Lower lobe of right lung (tissue), 2 donors: ENCODE measurements at regions not wholly inside any gene's neighbourhood (a gene's known extent, or its start where the extent isn't known, plus 50 kb on each side); places are given as distances from the start of the nearest gene placed in this dataset.

Experiments used
- ATAC-seq, 2 donors: fragments of 200-7000 bp; cut with Tn5 transposase; one replicate each; pipeline ENCODE4 v1.9.1; 2020 to 2022; ENCODE audit warnings: mild to moderate bottlenecking in 2 of 2, moderate library complexity in 2 of 2
- DNase-seq: peaks from one replicate; pipeline ENCODE4 v3.0.0-alpha.2; 2020
- H3K27ac ChIP-seq: fragments of 200-600 bp; one replicate; pipeline ENCODE4 v1.8.0; 2022
- H3K27me3 ChIP-seq: fragments of 200-600 bp; one replicate; pipeline ENCODE4 v1.8.0; 2022; ENCODE audit warnings: low read depth
- H3K36me3 ChIP-seq: fragments of 200-600 bp; one replicate; pipeline ENCODE4 v1.8.0; 2022; ENCODE audit warnings: mild to moderate bottlenecking
- H3K4me1 ChIP-seq: fragments of 200-600 bp; one replicate; pipeline ENCODE4 v1.8.0; 2022
- H3K4me3 ChIP-seq: fragments of 200-600 bp; one replicate; pipeline ENCODE4 v1.8.0; 2022; ENCODE audit warnings: mild to moderate bottlenecking
- H3K9me3 ChIP-seq: fragments of 200-600 bp; one replicate; pipeline ENCODE4 v1.8.0; 2022
- intact Hi-C: fragments of 100-400 bp; cut with DNase I; formaldehyde crosslinking; loops from one replicate; pipeline ENCODE4 v1.11.0; 2022
- TF ChIP-seq, protein P1 (sequence below): fragments of 200-600 bp; IDR thresholded peaks from one replicate; pipeline ENCODE4 v1.8.0; 2022; ENCODE audit warnings: antibody characterized with exemption, mild to moderate bottlenecking
- donor health status: DM: no; HTN: yes; CAD: no; lungs with severe emphysema.

DNA sequence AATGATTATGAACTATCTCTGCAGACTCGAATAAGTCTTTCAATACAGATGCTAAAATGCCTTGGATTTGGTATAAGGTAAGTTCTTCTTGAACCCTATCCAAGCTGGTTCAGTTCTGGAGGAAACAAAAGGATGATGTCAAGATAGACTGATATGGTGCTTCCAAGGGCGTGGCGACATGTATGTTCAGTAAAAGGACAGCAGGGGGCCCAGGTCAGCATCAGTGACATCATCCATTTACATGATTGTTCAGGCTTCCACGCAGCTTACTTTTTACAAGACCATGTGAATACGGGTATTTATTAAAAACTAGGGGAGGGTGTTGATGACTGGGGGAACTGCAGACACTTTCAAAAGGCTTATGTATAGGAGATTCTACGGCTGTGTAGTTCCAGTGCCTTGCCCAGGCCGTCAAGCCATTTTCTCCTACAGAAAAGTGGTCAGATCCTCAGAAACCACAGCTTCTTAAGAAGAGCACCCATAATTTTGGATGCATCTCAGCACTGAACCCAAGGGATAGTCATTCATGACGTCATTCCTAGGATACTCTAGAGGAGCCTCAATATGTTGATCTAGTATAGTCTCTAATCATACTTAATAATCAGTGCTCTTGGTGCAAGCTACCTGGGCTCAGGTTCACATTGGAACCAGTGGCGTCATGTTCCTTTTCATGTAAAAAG, 527.7 kb downstream of the FUT8 start:
- ATAC-seq (no peak), DNase-seq (no peak)
- Histone ChIP-seq H3K9me3 (no peaks in the 10 kb centered on the region), H3K27me3 (no peaks in the 10 kb centered on the region), H3K4me3 (no peak overlapping the region), H3K27ac (no peak overlapping the region), H3K36me3 (no peaks in the 10 kb centered on the region), H3K4me1 (no peaks in the 10 kb centered on the region)
- intact Hi-C loops = no loop called here
- TF ChIP-seq, protein P1, sequence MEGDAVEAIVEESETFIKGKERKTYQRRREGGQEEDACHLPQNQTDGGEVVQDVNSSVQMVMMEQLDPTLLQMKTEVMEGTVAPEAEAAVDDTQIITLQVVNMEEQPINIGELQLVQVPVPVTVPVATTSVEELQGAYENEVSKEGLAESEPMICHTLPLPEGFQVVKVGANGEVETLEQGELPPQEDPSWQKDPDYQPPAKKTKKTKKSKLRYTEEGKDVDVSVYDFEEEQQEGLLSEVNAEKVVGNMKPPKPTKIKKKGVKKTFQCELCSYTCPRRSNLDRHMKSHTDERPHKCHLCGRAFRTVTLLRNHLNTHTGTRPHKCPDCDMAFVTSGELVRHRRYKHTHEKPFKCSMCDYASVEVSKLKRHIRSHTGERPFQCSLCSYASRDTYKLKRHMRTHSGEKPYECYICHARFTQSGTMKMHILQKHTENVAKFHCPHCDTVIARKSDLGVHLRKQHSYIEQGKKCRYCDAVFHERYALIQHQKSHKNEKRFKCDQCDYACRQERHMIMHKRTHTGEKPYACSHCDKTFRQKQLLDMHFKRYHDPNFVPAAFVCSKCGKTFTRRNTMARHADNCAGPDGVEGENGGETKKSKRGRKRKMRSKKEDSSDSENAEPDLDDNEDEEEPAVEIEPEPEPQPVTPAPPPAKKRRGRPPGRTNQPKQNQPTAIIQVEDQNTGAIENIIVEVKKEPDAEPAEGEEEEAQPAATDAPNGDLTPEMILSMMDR = no peak

DNA sequence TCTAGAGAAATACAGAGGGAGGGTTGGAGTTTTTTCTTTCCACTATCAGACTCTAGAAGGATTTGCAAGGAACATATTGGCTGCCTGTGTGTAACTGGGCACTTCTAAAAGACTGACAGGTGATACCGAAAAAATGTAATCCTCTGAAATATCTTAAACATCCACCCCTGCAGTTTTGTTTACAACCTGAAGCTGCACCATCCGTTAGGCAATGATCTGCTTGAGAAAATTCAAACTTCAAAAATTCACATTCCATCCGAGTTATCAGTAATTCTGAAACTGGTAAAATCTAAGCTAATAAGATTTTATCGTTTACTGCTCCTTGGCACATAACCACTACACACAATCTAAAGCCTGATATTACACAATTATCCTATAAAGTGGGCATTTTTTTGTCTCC, 528.6 kb downstream of the FUT8 start:
- Histone ChIP-seq H3K27me3 (no peaks in the 10 kb centered on the region), H3K36me3 (no peaks in the 10 kb centered on the region), H3K27ac (no peak overlapping the region), H3K4me3 (no peak overlapping the region), H3K4me1 (no peaks in the 10 kb centered on the region), H3K9me3 (no peaks in the 10 kb centered on the region)
- TF ChIP-seq, protein P1 = no peak
- intact Hi-C loops = no loop called here
- ATAC-seq = no peak
- DNase-seq = no peak

DNA sequence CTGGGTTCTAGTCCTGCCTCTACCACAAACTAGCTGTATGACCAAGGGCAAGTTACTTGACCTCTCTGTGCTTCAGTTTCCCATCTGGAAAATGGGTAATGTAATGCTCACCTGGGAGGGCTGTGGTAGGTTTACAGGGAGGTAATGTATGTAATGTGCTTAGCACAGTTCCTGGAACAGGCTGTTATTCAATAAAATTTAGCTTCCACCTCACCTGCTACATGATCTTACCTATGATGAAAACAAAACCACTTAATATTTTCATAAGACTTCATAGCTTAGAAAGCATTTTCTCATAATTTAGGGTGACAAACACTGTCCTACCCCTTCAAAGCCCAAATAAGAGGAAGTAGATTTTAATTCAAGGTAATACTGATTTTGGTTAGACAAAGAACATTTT, 530.6 kb downstream of the FUT8 start:
- no peaks in the 10 kb centered on the region for H3K4me1 ChIP-seq
- no peaks in the 10 kb centered on the region for H3K36me3 ChIP-seq
- intact Hi-C loops = no loop called here
- no peak overlapping the region for H3K27ac ChIP-seq
- no peak for ATAC-seq
- DNase-seq = no peak
- TF ChIP-seq, protein P1 = no peak
- H3K4me3 ChIP-seq = no peak overlapping the region
- H3K27me3 ChIP-seq = no peaks in the 10 kb centered on the region
- H3K9me3 ChIP-seq = no peaks in the 10 kb centered on the region

DNA sequence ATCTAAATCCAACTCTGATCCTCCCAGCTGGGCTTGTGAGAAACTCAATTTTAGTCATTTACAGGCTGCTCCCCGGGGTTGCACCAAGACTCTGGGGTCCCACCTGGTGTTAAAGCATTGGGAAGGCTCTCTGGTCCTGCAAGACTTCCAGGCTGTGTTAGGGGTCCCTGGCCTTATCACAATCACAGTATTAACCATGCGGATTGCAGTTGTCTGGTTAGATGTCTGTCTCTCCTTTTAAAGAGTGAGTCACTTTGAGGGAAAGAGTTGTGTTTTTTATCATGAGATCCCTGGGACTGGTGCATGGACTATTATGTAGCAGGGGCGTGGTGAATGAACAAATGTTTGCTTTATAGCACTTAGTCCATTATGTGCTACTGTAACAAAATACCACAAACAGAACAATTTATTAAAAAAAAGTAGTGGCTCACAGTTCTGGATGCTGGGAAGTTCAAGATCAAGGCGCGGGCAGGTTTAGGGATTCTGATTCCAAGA, 531.4 kb downstream of the FUT8 start:
- DNase-seq = no peak
- Histone ChIP-seq H3K9me3 (no peaks in the 10 kb centered on the region), H3K4me3 (no peak overlapping the region), H3K36me3 (no peaks in the 10 kb centered on the region), H3K27me3 (no peaks in the 10 kb centered on the region), H3K4me1 (no peaks in the 10 kb centered on the region), H3K27ac (no peak overlapping the region)
- no peak for ATAC-seq
- intact Hi-C loops = no loop called here
- TF ChIP-seq, protein P1 = no peak

DNA sequence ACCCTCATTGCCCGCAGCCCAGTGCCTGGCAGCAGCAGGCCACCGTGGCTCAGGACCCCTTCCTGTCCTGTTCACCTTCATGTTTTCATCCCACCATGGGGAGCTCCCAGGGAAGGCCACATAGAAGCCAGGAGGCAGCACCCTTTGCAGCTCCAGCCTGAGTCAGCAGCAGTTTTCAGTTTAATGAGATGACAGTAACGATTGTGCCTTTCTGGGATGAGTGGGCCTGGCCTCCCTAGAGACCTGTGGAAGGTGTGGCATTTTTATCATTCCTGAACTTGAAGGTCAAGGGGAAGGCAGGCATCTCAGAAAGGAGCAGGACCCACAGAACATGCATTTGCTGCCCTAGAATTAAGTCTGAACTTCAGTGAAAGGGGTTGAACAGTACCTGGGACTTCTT, 532.8 kb downstream of the FUT8 start:
- intact Hi-C loops = no loop called here
- no peaks in the 10 kb centered on the region for H3K9me3 ChIP-seq
- ATAC-seq = no peak
- no peak overlapping the region for H3K27ac ChIP-seq
- no peaks in the 10 kb centered on the region for H3K4me1 ChIP-seq
- TF ChIP-seq, protein P1 = no peak
- no peak overlapping the region for H3K4me3 ChIP-seq
- no peak for DNase-seq
- no peaks in the 10 kb centered on the region for H3K36me3 ChIP-seq
- H3K27me3 ChIP-seq = no peaks in the 10 kb centered on the region
